Pancreas (tissue), 10 donors: ENCODE measurements at regions not wholly inside any gene's neighbourhood (a gene's known extent, or its start where the extent isn't known, plus 50 kb on each side); places are given as distances from the start of the nearest gene placed in this dataset.

ENCODE experiments used
- ATAC-seq, 4 donors: fragments of 200-7000 bp; cut with Tn5 transposase; one replicate each; pipeline versions ENCODE4 v1.8.0 to v1.9.1; 2020; ENCODE audit warnings: mild to moderate bottlenecking in 4 of 4, moderate library complexity in 4 of 4
- DNase-seq, 6 donors: peaks; one replicate each; pipeline ENCODE4 v3.0.0-alpha.2; 2020
- FAIRE-seq: peaks from 2 replicates; lab custom pipeline; 2012; peaks lifted over from hg19 to GRCh38; lab: Jason Lieb, UNC
- H3K27ac ChIP-seq, 4 donors: fragments of 200-600 bp; sonication (generic); 1 replicate in 3 of 4; 2 replicates in 1 of 4; pipeline versions ENCODE4 v1.5.0 to v1.8.0; 2020
- H3K27me3 ChIP-seq, 4 donors: fragments of 200-600 bp; one replicate each; pipeline ENCODE4 v1.8.0; 2021
- H3K36me3 ChIP-seq, 3 donors: fragments of 200-600 bp; sonication (generic) in 1 of 3; one replicate each; pipeline versions ENCODE4 v1.5.0 to v1.8.0; 2020 to 2021
- H3K4me1 ChIP-seq, 3 donors: fragments of 200-600 bp; one replicate each; pipeline ENCODE4 v1.8.0; 2021
- H3K4me3 ChIP-seq, 4 donors: fragments of 200-600 bp; sonication (generic) in 2 of 4; one replicate each; pipeline versions ENCODE4 v1.5.0 to v1.8.0; 2020 to 2021
- H3K9me3 ChIP-seq, 4 donors: fragments of 200-600 bp; one replicate each; pipeline ENCODE4 v1.8.0; 2021
- CTCF ChIP-seq, 4 donors: fragments of 200-600 bp; sonication (generic) in 3 of 4; IDR thresholded peaks; one replicate each; pipeline versions ENCODE4 v1.5.0 to v1.8.0; 2021; ENCODE audit warnings: antibody characterized with exemption in 4 of 4
- WGBS, 2 donors: extraction: QIAGEN DNeasy Blood & Tissue Kit; methylation state at CpG; one replicate each; pipeline ENCODE4 v1.1.7; 2013; 5-methylcytosine and 5-hydroxymethylcytosine counted together
- intact Hi-C, 3 donors: fragments of 100-400 bp; cut with DNase I; formaldehyde crosslinking; loops; one replicate each; pipeline versions ENCODE4 v1.11.1 to v1.14.2; 2022
- donor health status: healthy with polysubstance abuse.
- donor health status: DM: no; HTN: no; CAD: no; lungs with moderate emphysema.
- donor health status: DM: no; HTN: no; CAD: no.
- donor health status: control.
- donor health status: control.
- donor health status: Bipolar disorder and iron deficiency.
- donor health status: DM: yes; HTN: yes; CAD: no.
- donor health status: DM: no; HTN: no; CAD: no.
- donor health status: DM: no; HTN: no; CAD: no.
- donor health status: DM: yes; HTN: yes; CAD: no.

DNA sequence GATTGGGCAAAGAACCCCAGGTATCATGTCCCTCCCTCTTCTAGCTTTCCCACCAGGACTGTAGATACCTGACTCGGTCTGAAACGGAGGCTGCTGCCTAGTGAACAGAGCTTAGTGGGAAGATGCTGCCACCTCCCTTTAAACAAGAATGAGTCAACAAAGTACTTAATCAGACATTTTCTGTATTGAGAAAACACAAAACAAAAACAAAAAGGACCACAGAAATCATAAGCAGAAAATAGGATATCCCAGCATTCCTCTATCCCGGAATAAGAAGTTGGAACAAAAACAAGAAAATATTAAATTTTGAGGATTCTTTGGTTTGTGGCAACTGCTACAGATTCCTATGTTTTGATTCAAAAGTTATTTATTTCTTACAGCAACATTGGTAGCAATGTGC is 51.7 kb upstream of the COL8A1 start:
- no peaks in the 10 kb centered on the region for H3K9me3 ChIP-seq
- FAIRE-seq: no peak
- no peak for TF ChIP-seq CTCF (IDR thresholded peaks at IDR 0.05)
- no peaks in the 10 kb centered on the region for H3K36me3 ChIP-seq
- intact Hi-C loops: no loop called here
- H3K27me3 ChIP-seq: no peaks in the 10 kb centered on the region
- WGBS, 2 donors: 36 to 56% methylated on average over 3 of the region's 3 CpGs
- no peak overlapping the region for H3K4me3 ChIP-seq
- no peak overlapping the region for H3K27ac ChIP-seq
- H3K4me1 ChIP-seq: no peaks in the 10 kb centered on the region
- no peak for DNase-seq
- ATAC-seq: no peak

- Histone ChIP-seq H3K27ac (no peak overlapping the region), H3K36me3 (no peaks in the 10 kb centered on the region), H3K27me3 (no peaks in the 10 kb centered on the region), H3K4me3 (no peak overlapping the region), H3K9me3 (no peaks in the 10 kb centered on the region), H3K4me1 (no peaks in the 10 kb centered on the region)
- no peak for ATAC-seq
- intact Hi-C loops: no loop called here
- FAIRE-seq: no peak
- TF ChIP-seq CTCF (IDR thresholded peaks at IDR 0.05): no peak
- DNase-seq: no peak
- WGBS, 2 donors: 53 to 65% methylated on average over 3 of the region's 3 CpGs
Measured at GRCh38 chr3:99579965-99580364, 58.4 kb upstream of the COL8A1 start.

DNA sequence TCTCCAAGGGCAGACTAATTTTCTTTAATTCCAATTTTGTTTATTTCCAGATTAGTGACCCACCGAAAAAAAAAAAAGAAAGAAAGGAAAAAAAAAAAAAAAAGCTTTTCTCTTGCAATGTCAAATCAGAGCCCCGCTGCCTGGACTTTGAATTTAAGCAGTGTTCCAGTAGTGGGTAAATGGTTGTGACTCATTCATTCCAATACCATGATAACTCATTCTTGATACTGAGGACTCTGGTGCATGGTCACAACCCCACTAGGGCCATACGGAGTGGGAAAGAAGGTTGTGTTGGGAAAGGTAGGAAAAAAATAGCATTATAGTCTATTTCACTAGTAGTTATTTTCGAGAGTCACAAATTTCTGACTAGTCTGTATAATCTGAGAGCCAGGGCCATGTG is 59.1 kb upstream of the COL8A1 start:
- 58 to 75% methylated on average over 4 of the region's 4 CpGs for WGBS, 2 donors
- no peak for ATAC-seq
- Histone ChIP-seq H3K4me3 (no peak overlapping the region), H3K27me3 (no peaks in the 10 kb centered on the region), H3K27ac (no peak overlapping the region), H3K9me3 (no peaks in the 10 kb centered on the region), H3K36me3 (no peaks in the 10 kb centered on the region), H3K4me1 (no peaks in the 10 kb centered on the region)
- no peak for FAIRE-seq
- no peak for DNase-seq
- no peak for TF ChIP-seq CTCF (IDR thresholded peaks at IDR 0.05)
- intact Hi-C loops: no loop called here

DNA sequence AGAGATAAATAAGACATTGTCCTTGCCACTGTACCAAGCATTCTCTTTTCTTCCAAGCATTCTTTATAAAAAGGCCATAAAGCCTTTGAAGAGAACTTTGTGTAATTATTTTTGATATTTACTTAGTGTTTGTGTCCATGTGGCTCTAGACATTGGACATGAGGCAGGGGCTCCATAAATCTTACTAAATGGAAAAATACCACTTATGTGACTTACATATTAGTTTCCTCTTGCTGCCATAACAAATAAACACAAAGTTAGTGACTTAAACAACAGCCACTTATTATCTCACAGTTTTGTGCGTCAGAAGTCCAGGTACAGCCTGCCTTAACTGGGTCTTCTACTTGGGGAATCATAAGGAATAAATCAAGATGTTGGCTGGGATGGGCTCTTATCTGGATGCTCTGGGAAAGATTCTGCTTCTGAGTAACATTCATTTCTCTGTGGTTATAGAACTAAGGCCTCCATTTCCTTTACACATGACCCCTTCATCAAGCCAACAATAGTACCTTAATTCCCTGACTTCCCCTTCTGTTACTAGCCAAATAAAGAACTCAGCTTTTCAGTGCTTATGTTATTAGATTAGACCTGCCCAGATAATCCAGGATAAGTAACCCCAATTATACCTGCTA is 59.9 kb upstream of the COL8A1 start:
- 71 to 82% methylated on average over 1 of the region's 1 CpG for WGBS, 2 donors
- ATAC-seq: no peak
- intact Hi-C loops: no loop called here

More for the DNA sequence above, 59.9 kb upstream of the COL8A1 start:
- no peak overlapping the region for H3K27ac ChIP-seq
- no peaks in the 10 kb centered on the region for H3K27me3 ChIP-seq
- no peak for TF ChIP-seq CTCF (IDR thresholded peaks at IDR 0.05)
- H3K4me1 ChIP-seq: no peaks in the 10 kb centered on the region
- no peak overlapping the region for H3K4me3 ChIP-seq
- no peak for FAIRE-seq
- no peaks in the 10 kb centered on the region for H3K9me3 ChIP-seq
- no peaks in the 10 kb centered on the region for H3K36me3 ChIP-seq
- no peak for DNase-seq
